Neuronal stem cell (in vitro differentiated cells): ENCODE measurements at regions not wholly inside any gene's neighbourhood (a gene's known extent, or its start where the extent isn't known, plus 50 kb on each side); places are given as distances from the start of the nearest gene placed in this dataset.

Experiments
- DNase-seq: peaks from one replicate; pipeline ENCODE4 v3.0.0-alpha.2; 2013; ENCODE audit warnings: low spot score
- H2AFZ ChIP-seq: one replicate; pipeline ENCODE4 v1.6.1; 2013; ENCODE audit warnings: mild to moderate bottlenecking, low read length, inconsistent platforms
- H2AK5ac ChIP-seq: 2 replicates; pipeline ENCODE4 v1.6.1; 2013; ENCODE audit warnings: low read depth, mild to moderate bottlenecking, inconsistent platforms, low read length, moderate library complexity, mixed read lengths
- H2BK120ac ChIP-seq: 2 replicates; pipeline ENCODE4 v1.6.1; 2013; ENCODE audit warnings: low read depth, mild to moderate bottlenecking, inconsistent platforms, low read length, moderate library complexity, mixed read lengths
- H2BK12ac ChIP-seq: one replicate; pipeline ENCODE4 v1.6.1; 2013; ENCODE audit warnings: low read length, inconsistent platforms
- H2BK15ac ChIP-seq: 2 replicates; pipeline ENCODE4 v1.6.1; 2013; ENCODE audit warnings: mild to moderate bottlenecking, low read length, inconsistent platforms, mixed read lengths
- H2BK5ac ChIP-seq: one replicate; pipeline ENCODE4 v1.6.1; 2013; ENCODE audit warnings: inconsistent platforms, mild to moderate bottlenecking, low read length, moderate library complexity
- H3K14ac ChIP-seq: one replicate; pipeline ENCODE4 v1.6.1; 2013; ENCODE audit warnings: low read length, inconsistent platforms
- H3K18ac ChIP-seq: 2 replicates; pipeline ENCODE4 v1.6.1; 2013; ENCODE audit warnings: low read length, inconsistent platforms
- H3K23ac ChIP-seq: 2 replicates; pipeline ENCODE4 v1.6.1; 2013; ENCODE audit warnings: low read depth, mild to moderate bottlenecking, mixed read lengths, low read length, inconsistent platforms; ENCODE audit not compliant: poor library complexity
- H3K27ac ChIP-seq: replicated peaks from 3 replicates; pipeline ENCODE4 v1.5.1; 2013; ENCODE audit warnings: low read length, inconsistent platforms
- H3K27me3 ChIP-seq, 3 experiments: 2 replicates each; pipeline ENCODE4 v1.6.1; 2013; ENCODE audit warnings: low read length in 3 of 3, mild to moderate bottlenecking in 2 of 3, inconsistent platforms in 1 of 3, low read depth in 1 of 3, mixed read lengths in 1 of 3, moderate library complexity in 1 of 3; ENCODE audit not compliant: control insufficient read depth in 3 of 3, insufficient read depth in 3 of 3
- H3K36me3 ChIP-seq, 2 donors: replicated peaks in 1 of 2; 2 replicates each; pipeline ENCODE4 v1.6.1; 2013; ENCODE audit warnings: low read length in 2 of 2; ENCODE audit not compliant: control insufficient read depth in 2 of 2, insufficient read depth in 2 of 2
- H3K4ac ChIP-seq: 2 replicates; pipeline ENCODE4 v1.6.1; 2013; ENCODE audit warnings: inconsistent platforms, mild to moderate bottlenecking, low read length, moderate library complexity
- H3K4me1 ChIP-seq, 2 donors: 1 replicate in 1 of 2; 2 replicates in 1 of 2; pipeline ENCODE4 v1.6.1; 2013; ENCODE audit warnings: low read length in 2 of 2, low read depth in 1 of 2; ENCODE audit not compliant: control insufficient read depth in 2 of 2, insufficient read depth in 1 of 2
- H3K4me2 ChIP-seq: one replicate; pipeline ENCODE4 v1.6.1; 2013; ENCODE audit warnings: mild to moderate bottlenecking, low read length, inconsistent platforms; ENCODE audit not compliant: insufficient read depth, poor library complexity, severe bottlenecking
- H3K4me3 ChIP-seq, 2 donors: 2 replicates each; pipeline ENCODE4 v1.5.1; 2013; ENCODE audit warnings: low read length in 2 of 2, mild to moderate bottlenecking in 2 of 2, inconsistent platforms in 1 of 2, moderate library complexity in 1 of 2
- H3K79me1 ChIP-seq: one replicate; pipeline ENCODE4 v1.6.1; 2013; ENCODE audit warnings: low read depth, mild to moderate bottlenecking, inconsistent platforms, low read length, moderate library complexity
- H3K9ac ChIP-seq: one replicate; pipeline ENCODE4 v1.6.1; 2013; ENCODE audit warnings: mild to moderate bottlenecking, low read depth, low read length, inconsistent platforms; ENCODE audit not compliant: poor library complexity
- H3K9me3 ChIP-seq, 2 donors: replicated peaks in 1 of 2; 2 replicates each; pipeline versions ENCODE3 to v1.6.1; 2013; ENCODE audit warnings: low read length in 2 of 2, mild to moderate bottlenecking in 2 of 2, inconsistent platforms in 1 of 2, low read depth in 1 of 2, mixed read lengths in 1 of 2, moderate library complexity in 1 of 2; ENCODE audit not compliant: control insufficient read depth in 2 of 2, insufficient read depth in 1 of 2
- H4K8ac ChIP-seq: one replicate; pipeline ENCODE4 v1.6.1; 2013; ENCODE audit warnings: low read depth, mild to moderate bottlenecking, inconsistent platforms, low read length, moderate library complexity
- H4K91ac ChIP-seq: one replicate; pipeline ENCODE4 v1.6.1; 2013; ENCODE audit warnings: low read length, low read depth, mild to moderate bottlenecking, inconsistent platforms; ENCODE audit not compliant: poor library complexity
- WGBS, 2 donors: extraction: QIAGEN DNeasy Blood & Tissue Kit; methylation state at CpG; one replicate each; pipeline ENCODE4 v1.1.7; 2013; ENCODE audit warnings: missing lambda C conversion rate in 2 of 2, mixed read lengths in 1 of 2; ENCODE audit not compliant: insufficient read length in 2 of 2, insufficient replicate concordance in 1 of 2; ENCODE audit errors: extremely low coverage in 2 of 2; 5-methylcytosine and 5-hydroxymethylcytosine counted together

- no peak overlapping the region for H2BK120ac ChIP-seq
- H2AK5ac ChIP-seq = no peak overlapping the region
- no peaks in the 10 kb centered on the region for H3K9me3 ChIP-seq
- no peak overlapping the region for H2BK5ac ChIP-seq
- H2BK12ac ChIP-seq = no peak overlapping the region
- H3K4me2 ChIP-seq = no peak overlapping the region
- H3K9ac ChIP-seq = no peak overlapping the region
- no peaks in the 10 kb centered on the region for H3K36me3 ChIP-seq
- H3K23ac ChIP-seq = no peak overlapping the region
- DNase-seq = no peak
- no peak overlapping the region for H3K27ac ChIP-seq
- H4K8ac ChIP-seq = no peak overlapping the region
- H3K4me1 ChIP-seq = peaks cover 5 to 14% of the 10 kb centered on the region in 2 donors
- no peak overlapping the region for H3K4ac ChIP-seq
- no peak overlapping the region for H3K14ac ChIP-seq
- H3K18ac ChIP-seq = no peak overlapping the region
- no peaks in the 10 kb centered on the region for H3K27me3 ChIP-seq
- no peaks in the 10 kb centered on the region for H3K79me1 ChIP-seq
- no CpG with 5 or more reads among the region's 1 CpG for WGBS, 2 donors
- H2AFZ ChIP-seq = no peak overlapping the region
- no peak overlapping the region for H2BK15ac ChIP-seq
- H3K4me3 ChIP-seq = no peak overlapping the region
- H4K91ac ChIP-seq = no peak overlapping the region
These were observed 490.1 kb upstream of the ATP11B start for GRCh38 chr3:182303169-182303568.

GRCh38 chr3:182305881-182306665, 487.2 kb upstream of the ATP11B start:
- no CpG with 5 or more reads among the region's 6 CpGs for WGBS, 2 donors

DNA sequence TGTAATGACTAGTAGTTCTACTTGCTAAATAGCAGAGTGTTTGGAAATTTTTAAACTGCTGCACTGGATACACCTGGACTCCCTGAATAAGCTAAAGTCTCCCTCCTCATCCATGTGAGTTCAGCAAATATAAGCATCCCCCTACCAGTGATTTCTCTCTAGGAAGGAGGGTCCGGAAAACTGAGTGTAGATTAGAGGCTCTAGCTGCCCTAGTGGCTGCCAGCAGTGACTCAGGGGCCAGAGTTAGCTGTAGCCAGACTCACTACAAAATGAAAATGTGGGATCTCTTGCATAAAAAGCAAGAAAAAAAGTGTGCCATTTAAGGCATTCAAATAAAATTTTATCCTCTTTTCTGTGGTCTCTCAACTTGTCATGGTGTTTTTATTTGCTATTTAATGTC, 485.0 kb upstream of the ATP11B start:
- Histone ChIP-seq H3K4ac (no peak overlapping the region), H3K4me3 (no peak overlapping the region), H3K36me3 (no peaks in the 10 kb centered on the region), H2BK5ac (no peak overlapping the region), H3K14ac (no peak overlapping the region), H3K9me3 (peaks cover 0 to 7% of the 10 kb centered on the region in 2 donors), H3K4me1 (peaks cover 9 to 29% of the 10 kb centered on the region in 2 donors), H3K27me3 (no peaks in the 10 kb centered on the region), H4K91ac (no peak overlapping the region), H2BK12ac (no peak overlapping the region), H2BK15ac (no peak overlapping the region), H3K23ac (no peak overlapping the region), H2BK120ac (no peak overlapping the region), H3K79me1 (no peaks in the 10 kb centered on the region), H3K18ac (no peak overlapping the region), H3K27ac (no peak overlapping the region), H4K8ac (no peak overlapping the region), H3K4me2 (no peak overlapping the region), H2AFZ (peak overlapping the region; percentile 26), H2AK5ac (no peak overlapping the region), H3K9ac (no peak overlapping the region)
- DNase-seq = no peak
- no CpG with 5 or more reads among the region's 1 CpG for WGBS, 2 donors

More at GRCh38 chr3:182305881-182306665, 487.2 kb upstream of the ATP11B start:
- H3K36me3 ChIP-seq = no peaks in the 10 kb centered on the region
- H3K27ac ChIP-seq = no peak overlapping the region
- peaks cover 9 to 29% of the 10 kb centered on the region in 2 donors for H3K4me1 ChIP-seq
- no peak overlapping the region for H3K14ac ChIP-seq
- H3K18ac ChIP-seq = no peak overlapping the region
- H3K23ac ChIP-seq = no peak overlapping the region
- H2AFZ ChIP-seq = peak overlapping the region; percentile 52
- no peaks in the 10 kb centered on the region for H3K9me3 ChIP-seq
- H3K4me2 ChIP-seq = no peak overlapping the region
- H4K91ac ChIP-seq = no peak overlapping the region
- H3K4ac ChIP-seq = no peak overlapping the region
- H3K79me1 ChIP-seq = no peaks in the 10 kb centered on the region
- H2AK5ac ChIP-seq = no peak overlapping the region
- H3K9ac ChIP-seq = no peak overlapping the region
- H2BK5ac ChIP-seq = no peak overlapping the region
- H2BK15ac ChIP-seq = no peak overlapping the region
- no peak overlapping the region for H4K8ac ChIP-seq
- no peak overlapping the region for H2BK12ac ChIP-seq
- H3K4me3 ChIP-seq = no peak overlapping the region
- H2BK120ac ChIP-seq = no peak overlapping the region
- no peaks in the 10 kb centered on the region for H3K27me3 ChIP-seq
- no peak for DNase-seq

GRCh38 chr3:182309120-182309519, 484.2 kb upstream of the ATP11B start:
- Histone ChIP-seq H2AK5ac (no peak overlapping the region), H2AFZ (peak overlapping the region; percentile 73), H3K36me3 (no peaks in the 10 kb centered on the region), H3K4me3 (no peak overlapping the region), H2BK120ac (no peak overlapping the region), H3K14ac (no peak overlapping the region), H2BK15ac (no peak overlapping the region), H3K23ac (no peak overlapping the region), H3K4ac (no peak overlapping the region), H3K4me2 (no peak overlapping the region), H4K8ac (no peak overlapping the region), H3K79me1 (no peaks in the 10 kb centered on the region), H3K9me3 (peaks cover 0 to 7% of the 10 kb centered on the region in 2 donors), H3K9ac (no peak overlapping the region), H4K91ac (no peak overlapping the region), H3K4me1 (peaks cover 9 to 29% of the 10 kb centered on the region in 2 donors), H3K27me3 (no peaks in the 10 kb centered on the region), H2BK5ac (no peak overlapping the region), H2BK12ac (no peak overlapping the region), H3K27ac (no peak overlapping the region), H3K18ac (no peak overlapping the region)
- no peak for DNase-seq
- WGBS, 2 donors = no CpG with 5 or more reads among the region's 2 CpGs
